ENCODE measurements at regions not wholly inside any gene's neighbourhood (a gene's known extent, or its start where the extent isn't known, plus 50 kb on each side); places are given as distances from the start of the nearest gene placed in this dataset.

DNA sequence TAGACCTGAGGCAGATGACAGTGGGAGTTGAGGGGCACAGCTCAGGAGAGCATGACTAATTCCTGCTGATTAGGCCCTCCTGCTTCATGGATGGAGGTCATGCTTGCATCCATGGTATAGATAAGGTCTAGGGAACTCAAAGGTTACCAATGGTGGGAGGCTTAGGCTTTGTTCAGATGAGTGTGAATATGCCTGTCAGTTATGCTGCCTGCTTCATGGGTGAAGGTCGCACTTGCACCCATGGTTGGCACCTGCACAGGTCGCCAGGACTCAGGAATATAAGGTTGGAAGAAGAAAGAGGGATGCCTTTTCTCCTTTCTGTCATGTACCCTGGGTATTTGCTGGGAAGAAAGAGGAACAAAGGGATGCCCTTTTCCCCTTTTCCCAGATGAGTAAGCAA is 53.4 kb upstream of the GJB6 start:
- H3K27me3 Mint-ChIP-seq: peaks cover 2% of the 10 kb centered on the region
- no peak overlapping the region for H3K27ac Mint-ChIP-seq
- peaks cover 44% of the 10 kb centered on the region for H3K9me3 Mint-ChIP-seq
- H3K36me3 Mint-ChIP-seq: peaks cover 10% of the 10 kb centered on the region
- no peak overlapping the region for H3K4me3 Mint-ChIP-seq
- DNase-seq: no peak
- POLR2A ChIA-PET: no interaction called here
- H3K4me1 Mint-ChIP-seq (ENCODE audit: low read depth): no peaks in the 10 kb centered on the region
- CTCF ChIA-PET: no interaction called here
- intact Hi-C loops (cut with micrococcal nuclease): no loop called here

Data from activated CD4-positive, alpha-beta memory T cell treated with anti-CD3 and anti-CD28 coated beads for 36 hours (primary cell).